Aorta (tissue), 5 donors: ENCODE measurements at regions not wholly inside any gene's neighbourhood (a gene's known extent, or its start where the extent isn't known, plus 50 kb on each side); places are given as distances from the start of the nearest gene placed in this dataset.

Source experiments
- ATAC-seq: fragments of 200-7000 bp; cut with Tn5 transposase; one replicate; pipeline ENCODE4 v1.9.1; 2022; ENCODE audit warnings: moderate library complexity; ENCODE audit not compliant: low FRiP score
- DNase-seq, 2 donors: peaks; one replicate each; pipeline ENCODE4 v3.0.0-alpha.2; 2020
- H3K27ac ChIP-seq, 2 donors: one replicate each; pipeline ENCODE4 v1.5.1; 2013; ENCODE audit warnings: low read length in 2 of 2, mild to moderate bottlenecking in 2 of 2, moderate library complexity in 2 of 2, control low read depth in 1 of 2, inconsistent platforms in 1 of 2, low read depth in 1 of 2
- H3K27me3 ChIP-seq, 2 donors: one replicate each; pipeline ENCODE4 v1.6.1; 2013; ENCODE audit warnings: control low read depth in 1 of 2, low read length in 1 of 2, mild to moderate bottlenecking in 1 of 2, moderate library complexity in 1 of 2; ENCODE audit not compliant: insufficient read depth in 2 of 2, control insufficient read depth in 1 of 2
- H3K36me3 ChIP-seq, 2 donors: one replicate each; pipeline ENCODE4 v1.6.1; 2013; ENCODE audit warnings: control low read depth in 1 of 2, low read length in 1 of 2, mild to moderate bottlenecking in 1 of 2; ENCODE audit not compliant: insufficient read depth in 2 of 2, control insufficient read depth in 1 of 2
- H3K4me1 ChIP-seq, 2 donors: one replicate each; pipeline ENCODE4 v1.6.1; 2013; ENCODE audit warnings: low read length in 2 of 2, control low read depth in 1 of 2, mild to moderate bottlenecking in 1 of 2, moderate library complexity in 1 of 2; ENCODE audit not compliant: insufficient read depth in 2 of 2, control insufficient read depth in 1 of 2
- H3K4me3 ChIP-seq, 2 donors: one replicate each; pipeline ENCODE4 v1.5.1; 2013; ENCODE audit warnings: low read length in 2 of 2, control low read depth in 1 of 2, mild to moderate bottlenecking in 1 of 2
- H3K9me3 ChIP-seq: one replicate; pipeline ENCODE4 v1.6.1; 2013; ENCODE audit warnings: mild to moderate bottlenecking, low read length; ENCODE audit not compliant: control insufficient read depth
- WGBS, 2 donors: extraction: QIAGEN DNeasy Blood & Tissue Kit; methylation state at CpG; one replicate each; pipeline ENCODE4 v1.1.7; 2013; 5-methylcytosine and 5-hydroxymethylcytosine counted together
- intact Hi-C, 2 donors: fragments of 100-400 bp; cut with DNase I; formaldehyde crosslinking; loops; one replicate each; pipeline versions ENCODE4 v1.14.2 to v1.15.0; 2022
- donor health status: healthy with polysubstance abuse.
- donor health status: Bipolar disorder and iron deficiency.
- donor health status: DM: no; HTN: no; CAD: no.
- donor health status: DM: no; HTN: no; CAD: no.
- donor health status: DM: yes; HTN: yes; CAD: no.

- WGBS, 2 donors: 92 to 98% methylated on average over 2 of the region's 2 CpGs
- H3K4me3 ChIP-seq: no peak overlapping the region
- no peak overlapping the region for H3K27ac ChIP-seq
- no peaks in the 10 kb centered on the region for H3K4me1 ChIP-seq
- H3K36me3 ChIP-seq: no peaks in the 10 kb centered on the region
- no peaks in the 10 kb centered on the region for H3K27me3 ChIP-seq
- intact Hi-C loops: no loop called here
- DNase-seq (no peak), ATAC-seq (no peak)
- H3K9me3 ChIP-seq: no peaks in the 10 kb centered on the region
These were observed 180.4 kb upstream of the S1PR3 start for GRCh38 chr9:88810826-88811225.

DNA sequence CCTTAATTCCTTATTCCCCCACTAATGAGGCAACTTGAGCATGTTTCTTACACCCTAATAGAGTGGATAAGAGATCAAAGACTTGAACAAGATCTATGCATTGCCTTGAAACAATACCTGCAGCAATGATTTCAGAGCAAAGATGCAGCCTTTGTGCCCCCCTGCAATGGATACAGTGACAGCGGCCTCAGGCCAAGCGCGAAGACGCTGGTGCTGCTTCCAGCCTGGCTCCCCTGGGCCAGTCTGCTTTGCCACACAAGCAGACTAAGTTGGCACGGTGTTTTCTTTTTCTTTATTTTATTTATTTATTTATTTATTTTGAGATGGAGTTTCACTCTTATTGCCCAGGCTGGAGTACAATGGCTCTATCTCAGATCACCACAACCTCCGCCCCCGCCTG is 179.8 kb upstream of the S1PR3 start:
- Histone ChIP-seq H3K4me1 (no peaks in the 10 kb centered on the region), H3K27me3 (no peaks in the 10 kb centered on the region), H3K9me3 (no peaks in the 10 kb centered on the region), H3K36me3 (no peaks in the 10 kb centered on the region), H3K27ac (no peak overlapping the region), H3K4me3 (no peak overlapping the region)
- WGBS, 2 donors: 98 to 99% methylated on average over 7 of the region's 7 CpGs
- DNase-seq: no peak
- no peak for ATAC-seq
- intact Hi-C loops: no loop called here

DNA sequence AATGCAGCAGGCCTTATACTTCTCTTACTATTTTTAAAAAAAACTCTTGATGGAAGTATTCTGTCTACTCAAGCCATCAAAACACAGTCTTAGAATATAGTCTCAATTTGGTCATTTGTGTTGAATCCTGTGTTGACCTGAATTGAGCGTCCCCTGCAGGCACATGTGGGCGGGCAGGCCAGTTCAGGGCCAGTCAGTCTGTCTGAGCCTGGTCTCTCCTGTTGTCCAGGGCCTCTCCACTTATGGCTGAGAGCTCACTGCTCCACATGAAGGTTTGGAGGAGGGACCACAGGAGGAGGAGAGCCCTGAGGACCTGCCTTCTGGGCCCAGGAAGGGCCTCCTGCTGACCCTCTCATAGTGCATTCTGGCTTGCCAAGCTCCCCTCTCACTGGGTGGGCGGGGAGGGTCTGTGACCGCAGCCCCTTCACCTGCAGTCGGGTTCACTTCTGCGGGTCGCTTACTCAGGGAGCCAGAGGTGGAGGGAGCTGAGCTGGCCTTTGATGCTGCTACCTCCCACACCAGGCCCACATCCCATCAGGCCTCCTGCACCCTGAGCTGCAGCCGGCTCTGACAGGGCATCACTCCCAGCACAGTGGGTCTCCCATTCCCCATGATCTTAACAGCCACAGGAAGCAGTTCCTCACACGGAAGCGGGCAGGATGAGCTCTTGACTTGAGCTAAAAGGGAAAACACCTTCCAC is 178.2 kb upstream of the S1PR3 start:
- intact Hi-C loops: no loop called here
- Histone ChIP-seq H3K27ac (no peak overlapping the region), H3K4me1 (no peaks in the 10 kb centered on the region)

DNA sequence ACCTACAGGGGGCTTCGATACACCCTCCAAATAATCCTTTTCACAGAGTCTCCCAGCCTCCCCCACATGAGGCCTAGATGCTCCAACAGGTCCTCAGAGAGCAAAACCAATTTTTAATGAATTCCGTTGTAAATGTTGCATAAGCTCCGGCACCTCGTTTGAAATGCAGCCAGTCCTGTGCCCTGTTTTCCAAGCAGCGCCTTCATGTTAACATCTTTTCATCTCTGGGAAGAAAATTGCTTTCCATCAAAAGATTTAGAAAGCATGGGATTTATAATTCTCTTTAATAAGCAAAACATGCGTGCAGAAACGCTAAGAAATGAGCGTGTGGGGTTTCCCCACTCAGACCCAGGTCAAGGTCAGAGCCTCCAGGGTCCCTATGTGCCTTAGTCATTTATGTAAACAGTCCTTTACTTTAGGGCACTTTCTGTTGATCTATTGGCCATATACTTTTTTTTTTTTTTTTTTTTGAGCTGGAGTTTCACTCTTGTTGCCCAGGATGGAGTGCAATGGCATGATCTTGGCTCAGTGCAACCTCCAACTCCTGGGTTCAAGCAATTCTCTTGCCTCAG is 177.5 kb upstream of the S1PR3 start:
- Histone ChIP-seq H3K4me3 (no peak overlapping the region), H3K27me3 (no peaks in the 10 kb centered on the region), H3K9me3 (no peaks in the 10 kb centered on the region), H3K27ac (no peak overlapping the region), H3K36me3 (no peaks in the 10 kb centered on the region), H3K4me1 (no peaks in the 10 kb centered on the region)
- WGBS, 2 donors: 93 to 94% methylated on average over 8 of the region's 8 CpGs
- DNase-seq (no peak), ATAC-seq (no peak)
- intact Hi-C loops: loop anchor here in 1 of 2 donors (2.0 kb wide), 1 partner anchor 209 kb away; no protein-coding TSS in a partner anchor

More for the DNA sequence above, 178.2 kb upstream of the S1PR3 start:
- Histone ChIP-seq H3K4me3 (no peak overlapping the region), H3K9me3 (no peaks in the 10 kb centered on the region), H3K36me3 (no peaks in the 10 kb centered on the region), H3K27me3 (no peaks in the 10 kb centered on the region)
- WGBS, 2 donors: 97 to 98% methylated on average over 10 of the region's 10 CpGs
- DNase-seq (no peak), ATAC-seq (no peak)

DNA sequence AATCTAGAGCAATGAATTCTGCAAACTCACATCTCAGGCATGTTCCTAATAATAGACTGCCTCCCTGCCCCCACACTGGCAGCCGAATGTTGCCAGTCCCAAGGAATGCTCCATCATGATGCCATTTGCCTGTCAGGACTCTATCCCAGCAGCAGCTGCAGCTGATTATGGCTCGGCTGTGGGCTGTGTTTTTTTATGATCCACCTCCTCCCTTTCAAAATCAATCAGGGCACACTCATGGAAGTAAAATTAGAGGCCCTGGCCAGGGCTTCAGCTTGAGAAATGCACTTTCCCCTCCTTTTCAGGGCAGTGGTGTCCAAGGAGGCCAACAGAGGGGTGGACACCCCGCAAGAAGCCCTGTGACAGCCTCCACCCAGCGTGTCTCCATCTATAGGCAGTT is 176.7 kb upstream of the S1PR3 start:
- intact Hi-C loops: loop anchor here in 1 of 2 donors (2.0 kb wide), 1 partner anchor 210 kb away; no protein-coding TSS in a partner anchor
- H3K9me3 ChIP-seq: no peaks in the 10 kb centered on the region
- no peaks in the 10 kb centered on the region for H3K36me3 ChIP-seq
- H3K4me3 ChIP-seq: no peak overlapping the region
- ATAC-seq (peak; percentile 78), DNase-seq (peak; percentile 86 to 90)
- peak overlapping the region in 1 of 2 donors; percentile 35 for H3K27ac ChIP-seq
- no peaks in the 10 kb centered on the region for H3K27me3 ChIP-seq
- H3K4me1 ChIP-seq: no peaks in the 10 kb centered on the region
- 24 to 25% methylated on average over 4 of the region's 4 CpGs for WGBS, 2 donors

GRCh38 chr9:88816141-88816540 is 175.1 kb upstream of the S1PR3 start:
- WGBS, 2 donors: 94 to 95% methylated on average over 9 of the region's 9 CpGs
- ATAC-seq (no peak), DNase-seq (no peak)
- Histone ChIP-seq H3K27me3 (no peaks in the 10 kb centered on the region), H3K4me3 (no peak overlapping the region), H3K36me3 (no peaks in the 10 kb centered on the region), H3K4me1 (no peaks in the 10 kb centered on the region), H3K9me3 (no peaks in the 10 kb centered on the region), H3K27ac (no peak overlapping the region)
- intact Hi-C loops: no loop called here

DNA sequence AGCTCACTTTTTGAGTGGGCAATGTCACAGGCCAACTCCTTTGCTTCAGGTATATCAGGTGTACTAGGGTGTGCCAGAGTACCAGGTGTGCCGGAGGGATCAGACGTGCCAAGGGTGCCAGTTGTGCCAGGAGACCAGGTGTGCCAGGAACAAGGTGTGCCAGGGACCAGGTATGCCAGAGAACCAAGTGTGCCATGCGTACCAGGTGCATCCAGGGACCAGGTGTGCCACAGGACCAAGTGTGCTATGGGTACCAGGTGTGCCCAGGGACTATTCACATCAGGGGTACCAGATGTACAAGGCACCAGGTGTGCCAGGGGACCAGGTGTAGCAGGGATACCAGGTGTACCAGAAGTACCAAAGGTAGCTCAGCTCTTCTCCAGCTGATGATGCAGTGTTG is 174.7 kb upstream of the S1PR3 start:
- 93 to 94% methylated on average over 3 of the region's 3 CpGs for WGBS, 2 donors
- H3K4me3 ChIP-seq: no peak overlapping the region
- H3K27me3 ChIP-seq: no peaks in the 10 kb centered on the region
- DNase-seq (no peak), ATAC-seq (no peak)
- H3K36me3 ChIP-seq: no peaks in the 10 kb centered on the region
- intact Hi-C loops: no loop called here
- no peaks in the 10 kb centered on the region for H3K4me1 ChIP-seq
- no peak overlapping the region for H3K27ac ChIP-seq
- no peaks in the 10 kb centered on the region for H3K9me3 ChIP-seq

GRCh38 chr9:88817628-88818027 is 173.6 kb upstream of the S1PR3 start:
- H3K27me3 ChIP-seq: no peaks in the 10 kb centered on the region
- no peak overlapping the region for H3K4me3 ChIP-seq
- peaks cover 2% of the 10 kb centered on the region for H3K9me3 ChIP-seq
- H3K27ac ChIP-seq: no peak overlapping the region
- H3K4me1 ChIP-seq: no peaks in the 10 kb centered on the region
- no peaks in the 10 kb centered on the region for H3K36me3 ChIP-seq
- DNase-seq (no peak), ATAC-seq (no peak)
- 90% methylated on average over 7 of the region's 7 CpGs for WGBS, 2 donors
- intact Hi-C loops: no loop called here

DNA sequence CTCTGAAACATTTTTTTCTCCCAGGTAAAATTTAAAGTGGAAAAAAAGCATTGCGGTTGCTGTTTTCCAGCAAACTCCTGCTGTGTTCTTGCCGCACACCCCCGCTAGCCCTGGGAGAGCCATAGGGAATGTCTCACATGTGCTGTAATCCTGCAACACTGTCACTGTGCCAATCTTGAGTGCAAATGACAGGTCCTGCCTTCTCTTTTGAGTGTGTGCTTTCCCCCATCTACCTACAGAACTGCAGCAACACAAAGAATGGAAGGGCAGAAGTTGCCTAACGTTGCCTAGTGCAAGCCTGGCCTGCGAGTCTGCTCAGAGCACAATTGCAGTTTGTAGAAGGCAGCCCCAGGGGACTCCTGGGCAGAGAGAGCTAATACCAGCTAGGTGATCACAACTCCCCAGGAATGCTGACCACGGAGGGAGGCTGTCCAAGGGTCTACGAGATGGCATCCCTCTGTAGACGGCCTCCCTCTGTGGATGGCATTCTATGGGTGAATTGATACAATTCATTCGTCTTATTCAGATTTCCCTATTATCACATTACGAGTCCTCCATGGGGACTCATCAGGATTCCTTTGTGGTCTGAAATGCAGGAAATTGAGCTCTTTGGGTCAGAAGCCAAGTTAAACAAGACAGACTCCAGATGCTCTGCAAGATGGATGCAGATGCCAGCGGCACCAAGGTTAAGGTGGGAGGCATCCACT is 172.6 kb upstream of the S1PR3 start:
- Histone ChIP-seq H3K4me1 (no peaks in the 10 kb centered on the region), H3K27me3 (no peaks in the 10 kb centered on the region), H3K36me3 (no peaks in the 10 kb centered on the region), H3K27ac (no peak overlapping the region), H3K9me3 (peaks cover 2% of the 10 kb centered on the region), H3K4me3 (no peak overlapping the region)
- intact Hi-C loops: no loop called here
- no peak for ATAC-seq
- 63% methylated on average over 11 of the region's 11 CpGs for WGBS, 2 donors
- DNase-seq: no peak
